Activated T-helper 1 cell treated with anti-CD3 and anti-CD28 coated beads, Interleukin-12 subunit alpha, Interleukin-12 subunit beta, Interleukin-2, Interleukin-4 antibody, amounts not matched to agents 30 ng/mL and 10 ng/mL and 1 ng/mL, durations not matched to agents 14 hours and 24 hours and 36 hours (primary cell): ENCODE measurements at regions not wholly inside any gene's neighbourhood (a gene's known extent, or its start where the extent isn't known, plus 50 kb on each side); places are given as distances from the start of the nearest gene placed in this dataset.

Experiments
- DNase-seq: peaks from one replicate; pipeline ENCODE4 v3.0.0; 2021; ENCODE audit warnings: low spot score
- H3K27ac Mint-ChIP-seq: one replicate; pipeline ENCODE4 v1.8.0; 2021; ENCODE audit warnings: mild to moderate bottlenecking, mixed read lengths
- H3K27me3 Mint-ChIP-seq: one replicate; pipeline ENCODE4 v1.8.0; 2022; ENCODE audit warnings: mild to moderate bottlenecking, moderate library complexity, mixed read lengths; ENCODE audit not compliant: insufficient read depth
- H3K36me3 Mint-ChIP-seq: one replicate; pipeline ENCODE4 v1.8.0; 2021; ENCODE audit warnings: low read depth, mixed read lengths
- H3K4me1 Mint-ChIP-seq: one replicate; pipeline ENCODE4 v1.8.0; 2021; ENCODE audit warnings: low read depth, mixed read lengths
- H3K4me3 Mint-ChIP-seq: one replicate; pipeline ENCODE4 v1.8.0; 2021; ENCODE audit warnings: mild to moderate bottlenecking, moderate library complexity, mixed read lengths
- H3K9me3 Mint-ChIP-seq: one replicate; pipeline ENCODE4 v1.8.0; 2021; ENCODE audit warnings: mixed read lengths
- intact Hi-C: fragments of 100-400 bp; cut with micrococcal nuclease; formaldehyde crosslinking; loops from one replicate; pipeline ENCODE4 v1.15.1; 2024

DNA sequence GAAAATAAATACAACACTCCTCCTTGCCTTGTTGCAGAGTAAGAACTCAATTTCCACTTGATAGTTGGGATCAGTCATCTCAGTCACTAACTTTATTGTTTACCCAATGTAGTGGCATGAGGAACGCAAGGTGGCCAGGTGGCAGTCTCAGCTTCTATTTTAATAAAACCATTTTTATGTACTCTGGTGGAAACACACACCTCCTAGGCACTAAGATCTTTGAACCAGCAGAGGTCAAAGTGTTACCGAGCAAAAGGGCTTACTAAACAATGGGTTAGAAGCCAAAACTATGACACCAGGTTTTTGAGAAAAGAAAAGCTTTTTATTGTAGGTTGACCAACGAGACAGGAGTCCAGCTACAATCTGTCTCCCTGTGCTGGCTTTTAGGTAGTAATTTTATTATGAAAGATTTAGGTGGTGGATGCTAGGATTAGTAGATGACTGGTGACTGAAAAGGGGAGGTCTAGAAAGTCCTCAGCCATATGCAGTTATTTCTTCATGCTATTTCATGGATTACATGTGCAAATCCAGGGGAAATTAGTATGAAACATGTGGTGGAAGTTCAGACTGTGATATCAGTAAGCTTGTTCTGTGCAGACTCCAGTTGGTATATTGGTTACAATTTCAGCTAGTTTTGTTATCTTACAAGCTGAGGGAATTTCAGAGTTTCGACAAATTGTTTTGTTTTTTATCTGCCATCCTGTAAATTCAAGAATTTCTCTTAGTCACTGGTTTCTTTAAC, 122.3 kb downstream of the PCTP start:
- Mint-ChIP-seq H3K27me3 (peaks cover 6% of the 10 kb centered on the region), H3K4me3 (no peak overlapping the region), H3K27ac (no peak overlapping the region), H3K9me3 (no peaks in the 10 kb centered on the region), H3K36me3 (no peaks in the 10 kb centered on the region), H3K4me1 (no peaks in the 10 kb centered on the region)
- no peak for DNase-seq
- intact Hi-C loops = no loop called here

DNA sequence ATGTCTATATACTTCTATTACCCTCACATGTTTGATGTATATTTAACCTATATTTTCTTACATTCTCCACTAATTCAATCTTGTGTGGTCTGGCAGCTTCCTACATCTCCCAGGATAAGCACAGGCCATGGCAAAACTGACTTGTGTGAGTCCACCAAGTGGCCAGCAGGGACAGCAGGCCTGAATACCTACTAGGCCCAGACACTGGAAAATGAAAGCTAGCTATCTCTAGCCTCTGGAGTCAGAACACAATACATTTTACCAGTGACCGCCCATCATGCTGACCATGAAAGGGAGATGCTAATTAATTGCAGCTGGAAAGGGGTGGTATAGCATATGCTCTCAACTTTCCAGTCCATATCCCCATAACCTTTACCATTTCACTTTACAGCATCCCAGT, 132.3 kb downstream of the PCTP start:
- DNase-seq = no peak
- H3K9me3 Mint-ChIP-seq = no peaks in the 10 kb centered on the region
- peaks cover 4% of the 10 kb centered on the region for H3K27me3 Mint-ChIP-seq
- H3K36me3 Mint-ChIP-seq = no peaks in the 10 kb centered on the region
- H3K4me3 Mint-ChIP-seq = no peak overlapping the region
- intact Hi-C loops = no loop called here
- H3K4me1 Mint-ChIP-seq = no peaks in the 10 kb centered on the region
- no peak overlapping the region for H3K27ac Mint-ChIP-seq

DNA sequence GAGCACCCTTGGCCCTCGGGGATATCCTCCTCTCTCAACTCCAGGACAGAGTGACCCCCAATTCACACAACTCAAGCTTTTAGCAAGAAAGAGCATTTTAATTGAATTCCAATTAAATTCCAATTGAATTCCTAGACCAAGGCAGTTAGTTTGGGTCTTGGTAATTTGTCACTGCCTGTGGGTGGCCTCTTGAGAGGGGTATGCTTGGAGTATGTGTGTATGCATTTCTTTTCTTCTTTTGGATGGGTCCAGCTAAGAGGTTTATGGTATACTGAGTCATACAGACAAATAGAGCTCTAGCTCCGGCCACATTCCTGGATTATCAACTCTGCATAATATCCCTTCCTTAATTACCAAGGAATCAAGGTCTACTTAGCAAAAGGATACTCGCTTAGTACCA, 136.7 kb downstream of the PCTP start:
- peaks cover 11% of the 10 kb centered on the region for H3K27me3 Mint-ChIP-seq
- intact Hi-C loops = no loop called here
- H3K27ac Mint-ChIP-seq = no peak overlapping the region

DNA sequence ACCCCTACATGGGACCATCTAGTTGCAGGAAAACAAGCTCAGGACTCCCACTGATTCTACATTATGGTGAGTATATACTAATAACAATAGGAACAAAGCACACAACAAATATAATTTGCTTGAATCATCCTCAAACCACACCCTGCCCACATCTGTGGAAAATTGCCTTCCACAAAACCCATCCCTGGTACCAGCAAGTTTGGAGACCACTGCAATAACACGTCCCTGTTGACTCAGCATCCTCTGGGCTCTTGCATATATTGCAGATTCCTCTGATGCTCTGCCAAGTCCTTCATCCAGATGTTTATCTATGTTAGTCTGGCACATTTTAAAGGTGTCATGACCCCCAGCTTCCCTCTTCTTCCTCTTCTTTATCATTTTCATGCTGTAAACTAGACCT, 138.4 kb downstream of the PCTP start:
- intact Hi-C loops = no loop called here

More for the DNA sequence above, 136.7 kb downstream of the PCTP start:
- Mint-ChIP-seq H3K36me3 (no peaks in the 10 kb centered on the region), H3K4me1 (no peaks in the 10 kb centered on the region), H3K9me3 (no peaks in the 10 kb centered on the region), H3K4me3 (no peak overlapping the region)
- DNase-seq = no peak

DNA sequence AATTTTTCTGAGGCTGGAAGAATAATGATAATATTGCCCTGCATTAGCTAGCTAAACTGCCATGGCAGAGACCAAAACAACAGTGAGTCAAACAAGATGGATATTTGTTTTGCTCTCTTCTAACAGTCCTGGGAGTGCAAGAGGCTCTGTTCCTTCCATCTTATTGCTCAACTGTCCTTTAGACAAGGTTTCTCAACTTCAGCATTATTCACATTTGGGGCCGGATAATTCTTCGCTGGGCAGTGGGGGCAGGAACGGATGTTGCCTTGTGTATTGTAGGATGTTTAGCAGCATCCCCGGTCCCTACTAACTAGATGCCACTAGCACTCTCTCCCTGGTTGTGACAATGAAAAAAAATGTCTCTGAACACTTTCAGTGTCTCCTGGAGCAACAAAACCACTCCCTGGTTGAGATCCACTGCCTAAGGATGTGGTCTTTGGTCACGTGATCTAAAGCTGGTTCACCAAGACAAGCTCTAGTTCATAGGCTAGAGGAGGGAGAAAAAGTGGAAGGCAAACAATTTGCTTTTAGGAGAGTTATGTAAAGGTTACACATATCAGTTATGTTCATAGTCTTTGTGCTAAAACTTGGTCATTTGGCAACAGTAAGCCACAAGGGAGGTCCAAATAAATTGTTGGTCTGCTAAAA, 144.4 kb downstream of the PCTP start:
- H3K36me3 Mint-ChIP-seq = no peaks in the 10 kb centered on the region
- H3K27me3 Mint-ChIP-seq = peaks cover 11% of the 10 kb centered on the region
- H3K27ac Mint-ChIP-seq = no peak overlapping the region
- intact Hi-C loops = no loop called here
- no peak overlapping the region for H3K4me3 Mint-ChIP-seq
- H3K9me3 Mint-ChIP-seq = no peaks in the 10 kb centered on the region
- no peak for DNase-seq
- H3K4me1 Mint-ChIP-seq = no peaks in the 10 kb centered on the region

More for the DNA sequence above, 138.4 kb downstream of the PCTP start:
- no peaks in the 10 kb centered on the region for H3K9me3 Mint-ChIP-seq
- H3K27me3 Mint-ChIP-seq = peaks cover 12% of the 10 kb centered on the region
- no peak for DNase-seq
- no peaks in the 10 kb centered on the region for H3K36me3 Mint-ChIP-seq
- H3K4me3 Mint-ChIP-seq = no peak overlapping the region
- H3K27ac Mint-ChIP-seq = no peak overlapping the region
- no peaks in the 10 kb centered on the region for H3K4me1 Mint-ChIP-seq

DNA sequence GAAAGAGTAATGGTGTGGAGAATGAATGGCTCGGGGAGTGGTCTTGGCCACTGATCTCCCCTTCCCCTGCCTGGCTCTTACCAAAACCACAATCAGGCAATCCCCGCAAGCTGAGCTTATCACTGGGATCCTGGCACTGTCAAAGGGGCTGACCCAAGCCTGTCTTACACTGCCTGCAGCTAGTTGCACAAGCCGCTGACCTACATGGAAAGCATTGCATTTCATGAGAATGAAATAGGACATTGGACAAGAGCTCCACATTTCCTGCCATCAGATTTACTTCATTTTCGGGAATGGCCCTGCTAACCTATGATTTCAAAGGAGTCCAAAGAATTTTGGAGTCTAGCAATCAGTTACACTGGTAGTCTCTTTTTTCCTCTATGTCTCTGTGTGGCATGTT, 146.4 kb downstream of the PCTP start:
- Mint-ChIP-seq H3K27ac (no peak overlapping the region), H3K27me3 (peaks cover 3% of the 10 kb centered on the region), H3K36me3 (no peaks in the 10 kb centered on the region), H3K4me1 (no peaks in the 10 kb centered on the region), H3K9me3 (no peaks in the 10 kb centered on the region), H3K4me3 (no peak overlapping the region)
- no peak for DNase-seq
- intact Hi-C loops = no loop called here

DNA sequence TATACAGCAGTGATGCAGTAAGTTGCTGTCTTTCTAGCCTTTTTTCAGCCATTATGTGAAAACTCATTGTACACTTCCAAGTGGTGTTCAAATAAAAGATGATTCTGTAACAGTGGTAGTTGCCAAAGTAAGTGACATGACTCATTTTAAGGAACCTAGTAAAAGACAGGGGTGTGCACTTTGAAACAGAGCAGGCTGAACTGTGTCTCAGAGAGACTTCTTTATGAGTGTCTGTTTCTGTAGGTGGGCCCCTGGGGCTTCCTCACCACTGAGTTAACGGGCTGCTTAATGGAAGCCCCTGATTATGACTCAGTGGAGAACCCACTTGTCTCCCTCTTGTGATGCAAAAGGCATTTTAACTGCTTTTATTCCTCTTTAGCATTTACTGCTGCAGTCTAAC, 147.3 kb downstream of the PCTP start:
- intact Hi-C loops = no loop called here
- no peaks in the 10 kb centered on the region for H3K9me3 Mint-ChIP-seq
- H3K27me3 Mint-ChIP-seq = peaks cover 3% of the 10 kb centered on the region
- no peak for DNase-seq
- no peaks in the 10 kb centered on the region for H3K36me3 Mint-ChIP-seq
- H3K4me3 Mint-ChIP-seq = no peak overlapping the region
- no peak overlapping the region for H3K27ac Mint-ChIP-seq
- H3K4me1 Mint-ChIP-seq = no peaks in the 10 kb centered on the region

DNA sequence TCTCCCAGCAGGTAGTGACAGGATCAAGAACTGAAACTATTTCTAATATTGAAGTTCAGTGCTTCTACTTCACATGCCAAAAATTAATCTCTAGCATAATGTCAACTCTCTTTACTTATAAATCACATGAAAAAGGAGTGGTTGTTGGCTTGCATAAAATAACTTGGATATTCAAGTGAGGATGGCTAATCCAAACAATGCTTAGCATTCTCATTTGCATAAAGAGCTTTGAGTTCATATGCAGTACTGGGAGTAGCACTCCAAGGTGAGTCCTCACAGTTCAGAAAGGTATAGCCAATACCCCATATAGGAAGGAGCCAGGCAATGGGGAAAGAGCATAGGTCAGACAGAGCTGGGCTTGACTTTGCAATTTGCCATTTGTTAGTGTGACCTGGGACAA, 149.3 kb downstream of the PCTP start:
- DNase-seq = no peak
- no peak overlapping the region for H3K27ac Mint-ChIP-seq
- intact Hi-C loops = no loop called here
- H3K36me3 Mint-ChIP-seq = no peaks in the 10 kb centered on the region
- no peaks in the 10 kb centered on the region for H3K27me3 Mint-ChIP-seq
- no peaks in the 10 kb centered on the region for H3K4me1 Mint-ChIP-seq
- H3K4me3 Mint-ChIP-seq = no peak overlapping the region
- H3K9me3 Mint-ChIP-seq = no peaks in the 10 kb centered on the region

DNA sequence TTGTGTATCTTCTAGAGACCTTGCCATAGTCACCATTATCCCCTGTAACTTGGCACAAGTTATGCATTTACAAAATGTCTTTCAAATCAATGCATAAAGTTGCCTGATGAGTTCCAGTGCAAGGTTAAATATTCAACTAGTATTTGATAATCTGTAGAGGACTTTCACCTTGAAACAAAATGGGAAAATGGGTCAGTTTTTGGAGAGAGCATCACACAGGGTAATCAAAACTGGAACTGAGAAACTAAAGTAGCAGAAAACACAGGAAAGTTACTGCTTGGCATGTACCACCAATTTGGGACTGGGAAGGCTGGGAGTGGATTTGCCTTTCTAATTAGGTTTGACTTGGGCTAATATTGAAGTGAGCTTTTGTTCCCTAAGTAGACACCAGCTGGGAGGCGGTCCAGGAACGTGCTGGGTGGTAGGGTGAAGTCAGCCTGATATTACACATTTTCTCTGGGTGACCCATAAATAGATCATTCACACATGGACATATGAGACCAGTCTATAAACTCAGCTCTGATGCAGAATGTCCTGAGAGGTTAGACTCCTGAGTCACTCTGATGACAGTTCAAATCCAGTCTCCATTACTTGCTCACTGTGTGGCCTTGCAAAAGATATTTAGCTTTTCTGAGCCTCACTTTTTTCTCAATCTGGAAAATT, 152.3 kb downstream of the PCTP start:
- no peaks in the 10 kb centered on the region for H3K9me3 Mint-ChIP-seq
- peaks cover 8% of the 10 kb centered on the region for H3K27me3 Mint-ChIP-seq
- DNase-seq = no peak
- H3K36me3 Mint-ChIP-seq = no peaks in the 10 kb centered on the region
- no peak overlapping the region for H3K4me3 Mint-ChIP-seq
- H3K27ac Mint-ChIP-seq = no peak overlapping the region
- intact Hi-C loops = no loop called here
- H3K4me1 Mint-ChIP-seq = no peaks in the 10 kb centered on the region

DNA sequence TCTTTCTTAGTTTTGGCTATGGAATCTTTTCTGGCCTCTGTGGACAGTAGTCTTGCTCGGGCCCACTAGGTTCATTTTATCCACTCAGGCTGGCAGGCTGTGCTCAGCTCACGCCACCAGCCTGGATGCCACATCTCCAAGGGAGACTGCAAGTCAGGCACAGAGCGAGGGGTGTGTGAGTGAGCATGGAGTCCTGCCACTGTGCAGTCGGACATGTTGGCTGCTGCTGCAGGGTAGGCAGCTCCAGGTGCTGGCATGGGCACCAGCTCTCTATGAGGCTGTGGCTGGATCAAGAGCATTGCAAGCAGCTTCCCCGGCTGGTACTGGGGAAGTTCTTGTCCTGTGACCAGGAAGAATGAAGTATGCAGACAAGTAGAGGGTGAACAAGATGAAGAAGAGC, 158.9 kb downstream of the PCTP start:
- Mint-ChIP-seq H3K4me3 (no peak overlapping the region), H3K9me3 (peaks cover 3% of the 10 kb centered on the region), H3K4me1 (no peaks in the 10 kb centered on the region), H3K36me3 (no peaks in the 10 kb centered on the region), H3K27ac (no peak overlapping the region), H3K27me3 (peaks cover 8% of the 10 kb centered on the region)
- no peak for DNase-seq
- intact Hi-C loops = no loop called here

DNA sequence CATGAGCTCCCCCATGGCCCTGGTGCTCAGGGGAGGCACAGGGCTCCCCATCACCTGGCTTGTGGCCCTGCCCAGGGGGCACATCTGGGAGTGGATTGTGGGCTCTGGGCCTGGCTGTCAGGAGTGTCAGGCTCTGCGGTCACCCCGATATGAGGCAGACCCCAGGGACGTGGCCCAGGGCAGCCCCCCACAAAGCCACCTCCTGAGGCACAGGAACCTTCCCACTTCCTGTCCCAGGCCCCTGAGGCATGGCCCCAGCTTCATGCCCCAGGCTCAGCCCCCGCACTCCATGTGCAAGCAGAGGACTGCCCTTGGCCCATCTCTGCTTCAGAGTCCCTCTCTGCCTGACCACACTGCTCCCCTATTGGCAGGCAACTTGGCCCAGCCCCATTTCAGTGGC, 160.3 kb downstream of the PCTP start:
- Mint-ChIP-seq H3K27me3 (peaks cover 2% of the 10 kb centered on the region), H3K36me3 (no peaks in the 10 kb centered on the region), H3K27ac (no peak overlapping the region), H3K4me1 (no peaks in the 10 kb centered on the region), H3K9me3 (peaks cover 3% of the 10 kb centered on the region), H3K4me3 (no peak overlapping the region)
- intact Hi-C loops = no loop called here
- DNase-seq = no peak

DNA sequence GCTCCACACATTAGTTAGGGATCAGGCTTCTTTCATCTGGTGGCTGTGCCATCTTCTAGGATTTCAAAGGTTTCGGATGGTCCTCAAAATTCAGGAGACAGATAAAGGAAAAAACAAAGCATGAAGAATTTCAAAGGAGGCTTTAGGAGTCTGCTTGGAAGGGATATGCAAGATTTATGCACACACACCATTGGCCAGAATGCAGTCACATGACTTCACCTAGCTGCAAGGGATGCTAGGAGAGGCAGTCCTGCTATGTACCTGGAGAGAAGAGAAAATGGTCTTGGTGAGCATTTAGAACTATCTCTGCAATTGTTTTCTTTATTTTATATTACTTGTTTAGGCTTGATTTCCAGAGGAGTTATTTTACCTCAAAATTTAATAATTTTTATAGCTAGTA, 174.6 kb downstream of the PCTP start:
- DNase-seq = no peak
- intact Hi-C loops = no loop called here
- H3K4me1 Mint-ChIP-seq = peaks cover 10% of the 10 kb centered on the region
- peaks cover 6% of the 10 kb centered on the region for H3K27me3 Mint-ChIP-seq
- H3K27ac Mint-ChIP-seq = no peak overlapping the region
- H3K4me3 Mint-ChIP-seq = no peak overlapping the region
- H3K9me3 Mint-ChIP-seq = peaks cover 4% of the 10 kb centered on the region
- no peaks in the 10 kb centered on the region for H3K36me3 Mint-ChIP-seq

DNA sequence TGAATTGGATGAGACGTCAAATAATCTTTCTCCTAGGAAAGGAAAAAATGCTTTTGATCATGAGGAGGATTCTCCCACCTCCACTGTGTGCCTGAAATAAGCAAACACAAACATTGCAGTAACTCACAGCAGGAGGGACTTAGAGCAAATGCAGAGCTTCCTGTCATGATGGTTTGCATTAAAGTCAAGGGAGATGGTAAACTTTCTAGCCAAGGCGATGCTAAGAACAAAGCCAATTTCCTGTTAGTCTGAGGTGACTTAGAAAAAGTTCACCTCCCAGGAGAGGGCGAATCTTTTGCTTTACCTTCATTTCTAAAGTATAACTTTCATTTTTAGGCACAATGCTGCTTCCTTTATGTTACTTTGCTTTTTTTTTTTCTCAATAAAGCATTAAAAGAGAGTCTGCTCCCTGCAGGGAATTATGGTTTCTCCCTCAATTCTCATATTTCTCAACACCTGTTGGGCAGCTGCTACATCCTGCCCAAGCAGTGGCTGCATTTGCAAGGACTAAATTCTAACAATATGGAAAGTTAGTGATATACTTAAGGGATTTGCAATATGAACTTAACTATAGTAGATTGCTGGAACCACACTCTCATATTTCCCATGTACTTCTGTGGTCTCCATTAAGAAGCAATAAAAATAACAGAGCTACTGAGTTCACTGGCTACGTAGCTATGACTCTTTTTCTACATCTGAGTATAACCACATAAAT, 175.6 kb downstream of the PCTP start:
- DNase-seq = peak; percentile 4
- peaks cover 4% of the 10 kb centered on the region for H3K9me3 Mint-ChIP-seq
- no peak overlapping the region for H3K4me3 Mint-ChIP-seq
- H3K36me3 Mint-ChIP-seq = no peaks in the 10 kb centered on the region
- intact Hi-C loops = no loop called here
- peaks cover 6% of the 10 kb centered on the region for H3K27me3 Mint-ChIP-seq
- H3K27ac Mint-ChIP-seq = no peak overlapping the region
- peaks cover 10% of the 10 kb centered on the region for H3K4me1 Mint-ChIP-seq
